H54 (cell line): ENCODE measurements at regions not wholly inside any gene's neighbourhood (a gene's known extent, or its start where the extent isn't known, plus 50 kb on each side); places are given as distances from the start of the nearest gene placed in this dataset.

Experiments used
- DNase-seq: peaks from one replicate; pipeline ENCODE4 v3.0.0; 2011; ENCODE audit warnings: low spot score, mixed read lengths; ENCODE audit not compliant: insufficient read length
- FAIRE-seq: peaks from 3 replicates; lab custom pipeline; 2011; peaks lifted over from hg19 to GRCh38; lab: Jason Lieb, UNC
- POLR2A ChIP-seq: IDR thresholded peaks from 2 replicates; pipeline ENCODE4 v1.6.1; 2011; ENCODE audit warnings: low read depth, mild to moderate bottlenecking, low read length

DNA sequence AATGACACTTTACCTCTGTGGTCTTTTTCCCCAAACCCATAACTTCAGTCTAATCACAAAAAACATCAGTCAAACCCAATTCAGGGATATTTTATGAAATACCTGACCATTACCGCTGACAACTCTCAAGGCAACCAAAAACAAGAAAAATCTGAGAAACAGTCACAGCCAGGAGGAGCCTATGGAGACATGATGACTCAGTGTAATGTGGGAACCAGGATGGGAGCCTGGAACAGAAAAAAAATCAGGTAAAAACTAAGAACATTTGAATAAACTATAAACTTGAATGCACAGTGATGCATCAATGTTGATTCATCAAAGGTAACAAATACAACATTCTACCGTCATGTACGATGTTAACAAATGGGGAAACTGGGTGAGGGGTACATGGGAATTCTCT, 84.1 kb upstream of the TSHZ2 start:
- TF ChIP-seq POLR2A, result no peak
- no peak for DNase-seq
- no peak for FAIRE-seq

DNA sequence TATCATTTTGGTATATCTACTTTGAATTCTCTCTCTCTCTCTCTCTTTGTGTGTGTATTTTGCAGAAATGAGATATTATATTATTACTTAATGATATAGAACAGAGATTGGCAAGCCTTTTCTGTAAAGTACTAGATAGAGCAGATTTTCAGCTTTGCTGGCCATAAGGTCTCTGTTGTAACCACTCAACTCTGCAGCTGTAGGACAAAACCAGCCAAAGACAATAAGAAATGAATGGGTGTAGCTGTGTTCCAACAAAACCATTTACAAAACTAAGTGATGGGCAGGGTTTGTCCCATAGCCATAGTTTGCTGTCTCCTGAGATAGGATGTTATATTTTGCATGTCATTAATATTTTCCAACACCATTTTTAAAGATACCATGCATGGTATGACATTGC, 91.2 kb upstream of the TSHZ2 start:
- DNase-seq, result no peak

GRCh38 chr20:52880259-52880658, 91.9 kb upstream of the TSHZ2 start:
- TF ChIP-seq POLR2A, result no peak
- DNase-seq (no peak), FAIRE-seq (no peak)

More for the DNA sequence above, 91.2 kb upstream of the TSHZ2 start:
- no peak for TF ChIP-seq POLR2A
- FAIRE-seq, result no peak

DNA sequence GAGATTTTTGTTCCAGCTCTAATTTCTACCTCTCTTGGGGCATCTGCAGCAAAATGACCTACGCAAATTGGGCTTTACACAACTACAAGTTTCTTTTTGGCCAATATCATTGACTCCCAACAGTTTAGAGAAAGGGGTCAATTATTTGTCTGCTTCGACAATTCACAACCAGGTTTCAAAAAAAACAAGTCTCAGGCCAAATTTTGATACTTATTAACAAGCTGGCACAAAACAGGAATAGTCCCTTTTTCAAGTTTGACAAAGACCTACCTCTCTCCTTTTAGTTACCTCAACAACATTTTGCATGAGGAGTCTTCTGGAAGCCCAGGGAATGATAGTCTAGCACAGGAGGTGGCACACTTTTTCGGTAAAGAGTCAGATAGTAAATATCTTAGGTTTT, 97.9 kb upstream of the TSHZ2 start:
- DNase-seq (no peak), FAIRE-seq (no peak)

GRCh38 chr20:52869698-52870501, 102.3 kb upstream of the TSHZ2 start:
- no peak for FAIRE-seq
- no peak for DNase-seq
- no peak for TF ChIP-seq POLR2A

More for the DNA sequence above, 97.9 kb upstream of the TSHZ2 start:
- TF ChIP-seq POLR2A, result no peak

DNA sequence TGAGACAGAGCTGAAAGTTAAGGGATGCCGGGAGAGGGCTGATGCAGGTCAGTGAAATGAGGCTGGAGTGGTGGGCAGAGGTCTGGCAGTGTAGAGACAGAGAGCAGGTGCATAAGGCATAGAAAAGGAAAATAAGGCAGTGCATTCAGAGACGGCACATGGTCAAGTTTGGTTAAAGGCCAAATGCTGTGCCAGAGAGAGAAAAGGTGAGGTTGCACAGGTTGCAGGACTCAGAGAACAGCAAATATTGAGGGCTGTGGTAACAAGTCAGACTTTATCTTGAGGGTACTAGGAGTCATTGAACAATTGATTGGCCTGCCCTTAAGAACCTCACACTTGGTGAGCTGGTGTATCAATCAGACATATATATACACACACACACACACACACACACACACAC, 102.9 kb upstream of the TSHZ2 start:
- no peak for DNase-seq
- no peak for FAIRE-seq
- no peak for TF ChIP-seq POLR2A

DNA sequence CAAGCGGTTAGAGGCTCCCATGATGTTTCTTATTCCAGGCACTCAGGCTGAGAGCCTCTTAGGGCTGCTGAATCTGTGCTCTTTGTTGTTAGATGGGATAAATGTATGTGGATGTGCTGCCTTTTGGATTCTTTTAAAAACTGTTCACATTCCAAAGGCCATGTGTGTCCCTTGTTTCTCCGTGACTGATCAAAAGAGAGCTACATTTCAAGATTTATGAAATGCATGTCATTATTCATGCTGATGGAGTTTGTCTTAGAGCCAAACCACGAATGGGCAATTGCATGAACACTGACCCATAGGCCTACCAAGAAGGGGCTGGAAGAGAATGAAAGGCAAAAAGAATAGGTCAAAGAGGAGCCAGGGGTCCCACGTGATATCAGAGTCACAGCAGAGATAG, 104.9 kb upstream of the TSHZ2 start:
- TF ChIP-seq POLR2A, result no peak
- DNase-seq (no peak), FAIRE-seq (no peak)

DNA sequence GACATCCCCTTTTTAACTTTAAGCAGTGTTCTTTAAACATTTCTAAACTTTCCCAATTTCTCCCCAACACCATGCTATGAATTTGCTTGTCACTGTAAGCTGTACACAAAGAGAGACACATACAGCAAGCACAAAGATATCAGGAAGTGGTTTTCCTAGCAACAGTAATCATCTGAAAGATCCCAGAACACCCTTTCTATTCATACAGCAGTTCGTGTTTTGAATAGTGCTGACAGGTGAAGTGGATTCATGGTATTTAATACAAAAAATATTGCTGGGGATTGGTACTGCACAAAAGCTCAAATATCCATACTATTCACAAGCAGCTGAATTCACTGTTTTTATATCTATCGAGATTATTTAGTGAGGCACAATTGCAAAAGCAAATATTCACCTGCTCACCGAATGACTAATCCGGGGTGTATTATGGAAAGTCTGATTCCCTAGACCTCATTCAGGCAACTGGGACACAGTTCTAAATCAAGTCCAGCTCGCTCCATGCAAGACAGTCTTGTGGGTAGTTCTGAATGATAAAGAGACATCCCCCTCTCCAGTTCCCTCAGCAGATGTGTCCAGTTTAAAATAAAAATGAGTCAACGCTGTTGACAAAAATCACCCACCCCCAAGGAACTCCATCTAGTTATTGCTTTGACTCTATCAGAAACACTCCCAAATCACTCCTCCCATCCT, 107.1 kb upstream of the TSHZ2 start:
- no peak for TF ChIP-seq POLR2A
- FAIRE-seq, result no peak

DNA sequence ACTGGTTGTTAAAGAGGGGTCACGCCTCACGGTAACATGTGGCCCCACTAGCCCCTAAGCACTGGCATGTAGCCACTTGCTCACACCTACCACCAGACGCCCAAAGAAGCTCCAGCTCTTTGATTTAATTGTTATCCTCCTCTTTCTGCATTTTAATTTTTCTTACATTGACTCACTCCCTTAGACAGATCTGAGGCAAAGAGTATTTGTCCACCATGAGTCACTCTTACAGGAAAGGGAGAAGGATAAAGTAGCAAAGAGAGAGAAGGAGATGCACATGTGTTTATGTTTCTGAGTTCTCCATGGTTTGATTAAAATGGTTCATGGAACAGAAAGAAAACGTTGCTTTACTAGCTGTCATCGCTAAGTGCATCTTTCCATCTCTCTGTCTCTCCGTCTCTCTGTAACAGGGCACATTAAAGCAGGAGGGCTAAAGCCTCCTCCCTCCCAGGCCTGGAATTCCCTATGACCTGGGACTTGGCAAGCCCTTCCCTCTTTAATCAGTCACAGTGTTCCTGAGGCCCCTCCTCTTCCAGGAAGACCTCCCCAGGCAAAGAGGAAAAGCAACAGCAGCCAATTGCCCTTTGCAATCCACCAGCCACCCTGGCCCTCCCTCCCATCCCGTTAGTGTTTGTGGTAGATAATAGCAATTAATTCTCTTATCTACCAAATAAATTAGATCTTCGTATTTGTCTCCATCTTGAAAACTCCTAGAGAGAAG, 112.8 kb upstream of the TSHZ2 start:
- FAIRE-seq, result no peak

More for the DNA sequence above, 107.1 kb upstream of the TSHZ2 start:
- no peak for DNase-seq

DNA sequence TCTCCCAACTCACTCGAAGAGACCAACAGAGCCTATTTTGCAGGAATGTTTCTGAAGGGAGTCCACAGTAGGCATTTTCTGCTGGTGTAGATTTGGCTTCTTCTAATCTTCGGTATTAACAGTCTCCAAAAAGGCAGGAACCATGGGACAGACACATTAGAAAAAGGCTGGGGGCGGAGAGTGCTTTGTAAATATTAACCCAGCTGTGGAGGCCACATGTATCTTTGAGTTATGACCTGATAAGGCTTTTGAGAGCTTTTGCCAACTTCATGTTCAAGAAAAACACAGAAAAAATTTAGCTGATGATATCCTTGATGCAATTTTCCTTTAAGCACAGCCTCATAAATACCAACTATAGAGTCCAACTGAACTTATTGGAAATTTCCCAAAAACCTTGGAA, 119.4 kb upstream of the TSHZ2 start:
- FAIRE-seq, result no peak
- no peak for DNase-seq
- TF ChIP-seq POLR2A, result no peak

More for the DNA sequence above, 112.8 kb upstream of the TSHZ2 start:
- DNase-seq, result no peak
- TF ChIP-seq POLR2A, result no peak

GRCh38 chr20:52847731-52848359, 124.3 kb upstream of the TSHZ2 start:
- FAIRE-seq (no peak), DNase-seq (no peak)
- no peak for TF ChIP-seq POLR2A

GRCh38 chr20:52847029-52847660, 125.0 kb upstream of the TSHZ2 start:
- DNase-seq (no peak), FAIRE-seq (no peak)
- no peak for TF ChIP-seq POLR2A

DNA sequence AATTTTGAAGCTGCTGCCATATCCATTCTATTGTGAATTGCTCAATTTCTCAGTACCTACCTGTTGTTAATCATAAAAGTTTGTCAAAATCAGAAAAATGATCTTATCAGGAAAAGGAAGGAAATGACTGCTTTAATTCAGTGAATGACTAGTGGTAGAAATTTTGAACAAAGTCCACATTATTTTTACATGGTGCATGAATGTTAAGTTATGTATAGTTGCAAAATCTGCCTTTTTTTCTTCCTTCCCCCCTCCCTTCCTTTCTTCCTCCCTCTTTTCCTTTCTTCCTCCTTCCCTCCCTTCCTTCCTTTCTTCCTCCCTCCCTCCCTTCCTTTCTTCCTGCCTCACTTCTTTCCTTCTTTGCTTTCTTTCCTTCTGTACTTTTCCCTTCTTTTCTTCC, 127.1 kb upstream of the TSHZ2 start:
- TF ChIP-seq POLR2A, result no peak
- FAIRE-seq (no peak), DNase-seq (no peak)

- FAIRE-seq (no peak), DNase-seq (no peak)
- no peak for TF ChIP-seq POLR2A
Observed at GRCh38 chr20:52843425-52843824, 128.7 kb upstream of the TSHZ2 start.
